Spleen (tissue), 11 donors: ENCODE measurements at regions not wholly inside any gene's neighbourhood (a gene's known extent, or its start where the extent isn't known, plus 50 kb on each side); places are given as distances from the start of the nearest gene placed in this dataset.

Source experiments
- DNase-seq: peaks from one replicate; pipeline ENCODE4 v3.0.0-alpha.2; 2020
- H3K27ac ChIP-seq, 8 donors: fragments of 200-600 bp; sonication (generic) in 7 of 8; 1 replicate in 4 of 8; 2 replicates in 4 of 8; pipeline versions ENCODE4 v1.5.0 to v1.8.0; 2016 to 2021; ENCODE audit warnings: inconsistent platforms in 4 of 8, mild to moderate bottlenecking in 4 of 8, moderate library complexity in 1 of 8
- H3K27me3 ChIP-seq, 7 donors: fragments of 200-600 bp; sonication (generic) in 6 of 7; replicated peaks in 1 of 7; 1 replicate in 4 of 7; 2 replicates in 3 of 7; pipeline versions ENCODE4 v1.5.0 to v1.8.0; 2016 to 2021; ENCODE audit warnings: inconsistent platforms in 3 of 7, mild to moderate bottlenecking in 1 of 7
- H3K36me3 ChIP-seq, 6 donors: fragments of 200-600 bp; sonication (generic) in 5 of 6; 1 replicate in 4 of 6; 2 replicates in 2 of 6; pipeline versions ENCODE4 v1.5.0 to v1.8.0; 2016 to 2021; ENCODE audit warnings: inconsistent platforms in 2 of 6
- H3K4me1 ChIP-seq, 6 donors: fragments of 200-600 bp; sonication (generic) in 5 of 6; 1 replicate in 3 of 6; 2 replicates in 3 of 6; pipeline versions ENCODE4 v1.5.0 to v1.8.0; 2016 to 2021; ENCODE audit warnings: inconsistent platforms in 3 of 6
- H3K4me3 ChIP-seq, 8 donors: fragments of 200-600 bp; sonication (generic) in 7 of 8; 1 replicate in 4 of 8; 2 replicates in 4 of 8; pipeline versions ENCODE4 v1.5.0 to v1.8.0; 2016 to 2021; ENCODE audit warnings: inconsistent platforms in 4 of 8, mild to moderate bottlenecking in 4 of 8, moderate library complexity in 2 of 8
- H3K9me3 ChIP-seq, 8 donors: fragments of 200-600 bp; sonication (generic) in 7 of 8; 1 replicate in 4 of 8; 2 replicates in 4 of 8; pipeline versions ENCODE4 v1.5.0 to v1.8.0; 2016 to 2021; ENCODE audit warnings: inconsistent platforms in 4 of 8
- CTCF ChIP-seq, 11 experiments: fragments of 200-600 bp in 7 of 11; fragments of 450-650 bp in 4 of 11; sonication (generic) in 4 of 11; IDR thresholded peaks in 8 of 11; conservative IDR thresholded peaks in 3 of 11; 1 replicate in 7 of 11; 2 replicates in 4 of 11; pipeline versions ENCODE4 v1.4.0 to v1.8.0; 2016 to 2021; ENCODE audit warnings: antibody characterized with exemption in 11 of 11, inconsistent platforms in 4 of 11, mild to moderate bottlenecking in 1 of 11
- POLR2A ChIP-seq, 3 donors: fragments of 450-650 bp; IDR thresholded peaks; one replicate each; pipeline ENCODE4 v1.5.1; 2017; ENCODE audit warnings: antibody characterized with exemption in 3 of 3, mild to moderate bottlenecking in 1 of 3
- POLR2AphosphoS5 ChIP-seq, 3 donors: sonication (generic); formaldehyde crosslinking; IDR thresholded peaks; one replicate each; pipeline ENCODE4 v1.5.1; 2017; ENCODE audit warnings: antibody characterized with exemption in 3 of 3
- WGBS, 5 donors: extraction: QIAGEN DNeasy Blood & Tissue Kit in 3 of 5; methylation state at CpG; one replicate each; pipeline versions ENCODE4 v1.1.5 to v1.1.7; 2013 to 2018; 5-methylcytosine and 5-hydroxymethylcytosine counted together
- intact Hi-C: fragments of 100-400 bp; cut with DNase I; formaldehyde crosslinking; loops from one replicate; pipeline ENCODE4 v1.15.0; 2023; ENCODE audit warnings: low total_unique reads
- donor health status: healthy with polysubstance abuse.
- donor health status: DM: no; HTN: no; CAD: no; lungs with moderate emphysema.
- donor health status: DM: no; HTN: no; CAD: no.
- donor health status: Bipolar disorder and iron deficiency.
- donor health status: healthy.
- donor health status: DM: no; HTN: no; CAD: no.
- donor health status: DM: yes; HTN: yes; CAD: no.

- Histone ChIP-seq H3K4me3 (no peak overlapping the region), H3K36me3 (no peaks in the 10 kb centered on the region), H3K4me1 (no peaks in the 10 kb centered on the region), H3K9me3 (no peaks in the 10 kb centered on the region), H3K27ac (no peak overlapping the region), H3K27me3 (no peaks in the 10 kb centered on the region)
- no peak for TF ChIP-seq CTCF (IDR thresholded peaks at IDR 0.05 in 8 of 11, conservative IDR thresholded peaks at IDR 0.05 in 3 of 11)
- no peak for TF ChIP-seq POLR2AphosphoS5 (IDR thresholded peaks at IDR 0.05)
- no peak for TF ChIP-seq POLR2A (IDR thresholded peaks at IDR 0.05)
- no peak for DNase-seq
- WGBS, 5 donors: 59 to 81% (median 68%) methylated on average over 3 of the region's 3 CpGs
- intact Hi-C loops: no loop called here
These were observed 148.1 kb upstream of the TRPC7 start for GRCh38 chr5:136513430-136513829.

- TF ChIP-seq POLR2AphosphoS5 (IDR thresholded peaks at IDR 0.05): no peak
- no peak for TF ChIP-seq CTCF (IDR thresholded peaks at IDR 0.05 in 8 of 11, conservative IDR thresholded peaks at IDR 0.05 in 3 of 11)
- no peak for TF ChIP-seq POLR2A (IDR thresholded peaks at IDR 0.05)
- DNase-seq: no peak
- no peaks in the 10 kb centered on the region for H3K27me3 ChIP-seq
- no peak overlapping the region for H3K27ac ChIP-seq
- H3K4me1 ChIP-seq: no peaks in the 10 kb centered on the region
- H3K36me3 ChIP-seq: no peaks in the 10 kb centered on the region
- WGBS, 5 donors: 36 to 74% (median 47%) methylated on average over 3 of the region's 3 CpGs
- intact Hi-C loops: no loop called here
- H3K4me3 ChIP-seq: no peak overlapping the region
- no peaks in the 10 kb centered on the region for H3K9me3 ChIP-seq
These were observed 145.7 kb upstream of the TRPC7 start for GRCh38 chr5:136511046-136511445.

GRCh38 chr5:136510481-136510880 lies 145.1 kb upstream of the TRPC7 start:
- no peak for DNase-seq
- intact Hi-C loops: no loop called here
- Histone ChIP-seq H3K27me3 (no peaks in the 10 kb centered on the region), H3K4me3 (no peak overlapping the region), H3K36me3 (no peaks in the 10 kb centered on the region), H3K9me3 (no peaks in the 10 kb centered on the region), H3K4me1 (no peaks in the 10 kb centered on the region), H3K27ac (no peak overlapping the region)
- TF ChIP-seq POLR2AphosphoS5 (IDR thresholded peaks at IDR 0.05) (no peak), POLR2A (IDR thresholded peaks at IDR 0.05) (no peak), CTCF (IDR thresholded peaks at IDR 0.05 in 8 of 11, conservative IDR thresholded peaks at IDR 0.05 in 3 of 11) (no peak)

GRCh38 chr5:136506131-136506530 lies 140.8 kb upstream of the TRPC7 start:
- intact Hi-C loops: no loop called here
- WGBS, 5 donors: 45 to 69% (median 57%) methylated on average over 1 of the region's 1 CpG
- no peak overlapping the region for H3K27ac ChIP-seq
- TF ChIP-seq CTCF (IDR thresholded peaks at IDR 0.05 in 8 of 11, conservative IDR thresholded peaks at IDR 0.05 in 3 of 11) (no peak), POLR2A (IDR thresholded peaks at IDR 0.05) (no peak)
- H3K36me3 ChIP-seq: no peaks in the 10 kb centered on the region
- no peaks in the 10 kb centered on the region for H3K4me1 ChIP-seq
- no peak for DNase-seq
- no peak overlapping the region for H3K4me3 ChIP-seq
- H3K27me3 ChIP-seq: no peaks in the 10 kb centered on the region
- no peaks in the 10 kb centered on the region for H3K9me3 ChIP-seq
